Activated CD8-positive, alpha-beta memory T cell treated with anti-CD3 and anti-CD28 coated beads, Interleukin-2, amount 10 ng/mL, durations not matched to agents 7 days and 5 days (primary cell): ENCODE measurements at regions not wholly inside any gene's neighbourhood (a gene's known extent, or its start where the extent isn't known, plus 50 kb on each side); places are given as distances from the start of the nearest gene placed in this dataset.

Experiments used
- ATAC-seq: fragments of 150-1000 bp; cut with Tn5 transposase; one replicate; pipeline ENCODE4 v1.10.0; 2021; ENCODE audit warnings: moderate library complexity
- CTCF ChIA-PET: fragments of 350-600 bp; sonication (Branson Sonifier 250); formaldehyde crosslinking; loops from one replicate; lab custom pipeline; 2021; ENCODE audit warnings: antibody characterized with exemption; lab: Charles Lee
- DNase-seq: peaks from one replicate; pipeline ENCODE4 v3.0.0-alpha.2; 2020
- H3K27ac Mint-ChIP-seq: one replicate; pipeline ENCODE4 v1.8.0; 2021; ENCODE audit warnings: mild to moderate bottlenecking, mixed read lengths
- H3K27me3 Mint-ChIP-seq: one replicate; pipeline ENCODE4 v1.8.0; 2021; ENCODE audit warnings: mixed read lengths
- H3K36me3 Mint-ChIP-seq: one replicate; pipeline ENCODE4 v1.8.0; 2021; ENCODE audit warnings: mild to moderate bottlenecking, mixed read lengths
- H3K4me1 Mint-ChIP-seq: one replicate; pipeline ENCODE4 v1.8.0; 2021; ENCODE audit warnings: mixed read lengths
- H3K4me3 Mint-ChIP-seq: one replicate; pipeline ENCODE4 v1.8.0; 2021; ENCODE audit warnings: mild to moderate bottlenecking, moderate library complexity, mixed read lengths
- H3K9me3 Mint-ChIP-seq: one replicate; pipeline ENCODE4 v1.8.0; 2022; ENCODE audit warnings: low read depth, mixed read lengths

- H3K4me3 Mint-ChIP-seq = no peak overlapping the region
- CTCF ChIA-PET = no interaction called here
Measured at GRCh38 chr10:131591936-131592335, 280.4 kb upstream of the TCERG1L start.

GRCh38 chr10:131609176-131609575, 291.6 kb upstream of the PPP2R2D start:
- CTCF ChIA-PET = no interaction called here
- Mint-ChIP-seq H3K27me3 (peaks cover 2% of the 10 kb centered on the region), H3K36me3 (no peaks in the 10 kb centered on the region), H3K27ac (no peak overlapping the region), H3K9me3 (peaks cover 4% of the 10 kb centered on the region), H3K4me3 (no peak overlapping the region), H3K4me1 (no peaks in the 10 kb centered on the region)
- no peak for ATAC-seq
- no peak for DNase-seq

More at GRCh38 chr10:131591936-131592335, 280.4 kb upstream of the TCERG1L start:
- DNase-seq (no peak), ATAC-seq (no peak)
- no peak overlapping the region for H3K27ac Mint-ChIP-seq
- no peaks in the 10 kb centered on the region for H3K4me1 Mint-ChIP-seq
- no peaks in the 10 kb centered on the region for H3K9me3 Mint-ChIP-seq
- H3K27me3 Mint-ChIP-seq = no peaks in the 10 kb centered on the region
- no peaks in the 10 kb centered on the region for H3K36me3 Mint-ChIP-seq

- Mint-ChIP-seq H3K27ac (no peak overlapping the region), H3K9me3 (no peaks in the 10 kb centered on the region), H3K36me3 (no peaks in the 10 kb centered on the region), H3K4me1 (no peaks in the 10 kb centered on the region), H3K27me3 (peaks cover 2% of the 10 kb centered on the region), H3K4me3 (no peak overlapping the region)
- DNase-seq (no peak), ATAC-seq (no peak)
- CTCF ChIA-PET = no interaction called here
Measured at GRCh38 chr10:131615150-131615549, 285.7 kb upstream of the PPP2R2D start.

- Mint-ChIP-seq H3K4me1 (no peaks in the 10 kb centered on the region), H3K36me3 (no peaks in the 10 kb centered on the region), H3K4me3 (no peak overlapping the region), H3K27me3 (peaks cover 2% of the 10 kb centered on the region), H3K9me3 (no peaks in the 10 kb centered on the region), H3K27ac (no peak overlapping the region)
- DNase-seq (no peak), ATAC-seq (no peak)
- CTCF ChIA-PET = no interaction called here
Measured at GRCh38 chr10:131616040-131616439, 284.8 kb upstream of the PPP2R2D start.

- Mint-ChIP-seq H3K4me1 (no peaks in the 10 kb centered on the region), H3K36me3 (no peaks in the 10 kb centered on the region), H3K4me3 (no peak overlapping the region), H3K9me3 (no peaks in the 10 kb centered on the region), H3K27me3 (peaks cover 2% of the 10 kb centered on the region), H3K27ac (no peak overlapping the region)
- CTCF ChIA-PET = no interaction called here
- DNase-seq (peak; percentile 33), ATAC-seq (no peak)
Measured at GRCh38 chr10:131617113-131617858, 283.5 kb upstream of the PPP2R2D start.

- Mint-ChIP-seq H3K36me3 (no peaks in the 10 kb centered on the region), H3K27ac (no peak overlapping the region), H3K4me3 (no peak overlapping the region), H3K9me3 (no peaks in the 10 kb centered on the region), H3K4me1 (no peaks in the 10 kb centered on the region), H3K27me3 (no peaks in the 10 kb centered on the region)
- CTCF ChIA-PET = no interaction called here
- no peak for ATAC-seq
- DNase-seq = no peak
Measured at GRCh38 chr10:131618587-131619267, 282.1 kb upstream of the PPP2R2D start.

GRCh38 chr10:131620314-131620713, 280.5 kb upstream of the PPP2R2D start:
- Mint-ChIP-seq H3K9me3 (no peaks in the 10 kb centered on the region), H3K4me3 (no peak overlapping the region), H3K27ac (no peak overlapping the region), H3K36me3 (no peaks in the 10 kb centered on the region), H3K27me3 (no peaks in the 10 kb centered on the region), H3K4me1 (no peaks in the 10 kb centered on the region)
- CTCF ChIA-PET = no interaction called here
- DNase-seq = peak; percentile 30
- no peak for ATAC-seq

GRCh38 chr10:131620904-131621303, 279.9 kb upstream of the PPP2R2D start:
- H3K27me3 Mint-ChIP-seq = no peaks in the 10 kb centered on the region
- no peaks in the 10 kb centered on the region for H3K4me1 Mint-ChIP-seq
- H3K9me3 Mint-ChIP-seq = no peaks in the 10 kb centered on the region
- no peaks in the 10 kb centered on the region for H3K36me3 Mint-ChIP-seq
- CTCF ChIA-PET = no interaction called here
- no peak overlapping the region for H3K4me3 Mint-ChIP-seq
- DNase-seq = no peak
- H3K27ac Mint-ChIP-seq = no peak overlapping the region
- no peak for ATAC-seq

- H3K36me3 Mint-ChIP-seq = no peaks in the 10 kb centered on the region
- ATAC-seq (no peak), DNase-seq (peak; percentile 30)
- no peak overlapping the region for H3K27ac Mint-ChIP-seq
- no peak overlapping the region for H3K4me3 Mint-ChIP-seq
- no peaks in the 10 kb centered on the region for H3K27me3 Mint-ChIP-seq
- H3K9me3 Mint-ChIP-seq = peaks cover 2% of the 10 kb centered on the region
- CTCF ChIA-PET = no interaction called here
- H3K4me1 Mint-ChIP-seq = no peaks in the 10 kb centered on the region
Measured at GRCh38 chr10:131621784-131622624, 278.8 kb upstream of the PPP2R2D start.

GRCh38 chr10:131625041-131625440, 275.8 kb upstream of the PPP2R2D start:
- CTCF ChIA-PET = no interaction called here
- DNase-seq (no peak), ATAC-seq (no peak)
- Mint-ChIP-seq H3K36me3 (no peaks in the 10 kb centered on the region), H3K4me3 (no peak overlapping the region), H3K4me1 (no peaks in the 10 kb centered on the region), H3K27me3 (no peaks in the 10 kb centered on the region), H3K9me3 (peaks cover 2% of the 10 kb centered on the region), H3K27ac (no peak overlapping the region)

GRCh38 chr10:131626274-131626673, 274.5 kb upstream of the PPP2R2D start:
- CTCF ChIA-PET = no interaction called here
- H3K9me3 Mint-ChIP-seq = peaks cover 2% of the 10 kb centered on the region
- H3K36me3 Mint-ChIP-seq = no peaks in the 10 kb centered on the region
- H3K4me3 Mint-ChIP-seq = no peak overlapping the region
- no peaks in the 10 kb centered on the region for H3K27me3 Mint-ChIP-seq
- DNase-seq (peak; percentile 37), ATAC-seq (no peak)
- H3K4me1 Mint-ChIP-seq = no peaks in the 10 kb centered on the region
- H3K27ac Mint-ChIP-seq = no peak overlapping the region

- no peaks in the 10 kb centered on the region for H3K4me1 Mint-ChIP-seq
- no peak for DNase-seq
- no peak overlapping the region for H3K27ac Mint-ChIP-seq
- H3K9me3 Mint-ChIP-seq = peaks cover 2% of the 10 kb centered on the region
- H3K36me3 Mint-ChIP-seq = no peaks in the 10 kb centered on the region
- ATAC-seq = no peak
- CTCF ChIA-PET = no interaction called here
- H3K4me3 Mint-ChIP-seq = no peak overlapping the region
- no peaks in the 10 kb centered on the region for H3K27me3 Mint-ChIP-seq
Measured at GRCh38 chr10:131629026-131629770, 271.6 kb upstream of the PPP2R2D start.

- ATAC-seq (no peak), DNase-seq (no peak)
- Mint-ChIP-seq H3K4me1 (no peaks in the 10 kb centered on the region), H3K27me3 (no peaks in the 10 kb centered on the region), H3K36me3 (no peaks in the 10 kb centered on the region), H3K27ac (no peak overlapping the region), H3K9me3 (peaks cover 2% of the 10 kb centered on the region), H3K4me3 (no peak overlapping the region)
- CTCF ChIA-PET = no interaction called here
Measured at GRCh38 chr10:131630772-131631258, 270.0 kb upstream of the PPP2R2D start.
